Stimulated activated naive CD8-positive, alpha-beta T cell treated with anti-CD3 and anti-CD28 coated beads, Interleukin-15, Interleukin-2, amounts not matched to agents 100 ng/mL and 50 ng/mL, for 24 hours (primary cell): ENCODE measurements at regions not wholly inside any gene's neighbourhood (a gene's known extent, or its start where the extent isn't known, plus 50 kb on each side); places are given as distances from the start of the nearest gene placed in this dataset.

ENCODE experiments used
- H3K27ac Mint-ChIP-seq: one replicate; pipeline ENCODE4 v1.8.0; 2021; ENCODE audit warnings: mild to moderate bottlenecking, mixed read lengths
- H3K27me3 Mint-ChIP-seq: one replicate; pipeline ENCODE4 v1.8.0; 2021; ENCODE audit warnings: mixed read lengths
- H3K36me3 Mint-ChIP-seq: one replicate; pipeline ENCODE4 v1.8.0; 2021; ENCODE audit warnings: low read depth, mixed read lengths
- H3K4me1 Mint-ChIP-seq: one replicate; pipeline ENCODE4 v1.8.0; 2021; ENCODE audit warnings: low read depth, mixed read lengths
- H3K4me3 Mint-ChIP-seq: one replicate; pipeline ENCODE4 v1.8.0; 2021; ENCODE audit warnings: mild to moderate bottlenecking, mixed read lengths
- H3K9me3 Mint-ChIP-seq: one replicate; pipeline ENCODE4 v1.8.0; 2021; ENCODE audit warnings: mixed read lengths

DNA sequence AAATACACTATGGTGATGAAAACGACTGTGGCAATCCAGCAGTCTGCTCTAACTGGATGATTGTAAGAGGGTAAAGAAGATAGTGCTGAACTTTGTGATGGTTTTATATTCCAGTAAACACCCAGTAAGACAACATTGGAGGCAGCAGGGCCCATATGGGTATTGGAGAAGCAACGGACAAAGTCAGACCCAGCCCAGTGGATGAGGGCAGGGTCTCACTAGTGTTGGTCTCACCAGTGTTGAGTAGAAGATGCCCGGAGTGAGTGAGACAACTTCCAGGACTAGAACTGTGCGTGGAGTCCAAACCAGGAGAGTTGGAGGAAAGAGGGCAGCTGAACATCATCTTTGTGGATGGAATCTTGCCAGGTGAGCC lies 71.9 kb upstream of the CELF4 start:
- Mint-ChIP-seq H3K27me3 (no peaks in the 10 kb centered on the region), H3K4me3 (no peak overlapping the region), H3K9me3 (no peaks in the 10 kb centered on the region), H3K36me3 (no peaks in the 10 kb centered on the region), H3K27ac (no peak overlapping the region), H3K4me1 (no peaks in the 10 kb centered on the region)

DNA sequence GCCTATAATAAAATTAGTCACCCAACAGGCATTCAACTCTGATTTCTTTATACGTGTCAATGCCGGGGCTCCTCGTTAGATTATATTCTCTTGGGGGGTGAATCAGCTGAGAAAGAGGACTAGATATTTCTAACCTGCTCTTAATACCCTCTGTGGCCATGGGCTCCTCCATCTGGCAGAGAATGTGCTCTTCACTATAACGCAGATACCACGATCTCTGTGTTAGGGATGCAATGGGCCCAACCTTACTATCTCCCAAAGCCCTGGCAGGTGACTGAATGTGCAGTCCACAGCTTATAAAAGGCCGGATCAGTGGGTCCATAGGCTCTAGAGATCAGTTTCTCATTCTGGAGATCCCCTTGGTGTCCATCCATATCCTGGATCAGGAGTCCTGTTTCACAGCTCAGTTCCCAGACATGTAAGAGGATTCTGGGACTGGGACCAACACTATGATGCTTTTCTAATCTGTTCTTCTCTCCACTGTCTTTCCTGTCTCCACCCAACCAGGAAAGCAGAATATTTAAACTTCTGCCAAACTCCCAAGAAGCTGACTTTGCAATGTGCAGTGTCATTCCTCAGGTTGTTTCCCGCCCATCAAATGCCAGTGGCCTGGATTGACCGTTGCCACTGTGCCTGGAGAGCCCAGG lies 71.4 kb upstream of the CELF4 start:
- Mint-ChIP-seq H3K27ac (no peak overlapping the region), H3K9me3 (no peaks in the 10 kb centered on the region), H3K4me1 (no peaks in the 10 kb centered on the region), H3K4me3 (no peak overlapping the region), H3K36me3 (no peaks in the 10 kb centered on the region), H3K27me3 (no peaks in the 10 kb centered on the region)

DNA sequence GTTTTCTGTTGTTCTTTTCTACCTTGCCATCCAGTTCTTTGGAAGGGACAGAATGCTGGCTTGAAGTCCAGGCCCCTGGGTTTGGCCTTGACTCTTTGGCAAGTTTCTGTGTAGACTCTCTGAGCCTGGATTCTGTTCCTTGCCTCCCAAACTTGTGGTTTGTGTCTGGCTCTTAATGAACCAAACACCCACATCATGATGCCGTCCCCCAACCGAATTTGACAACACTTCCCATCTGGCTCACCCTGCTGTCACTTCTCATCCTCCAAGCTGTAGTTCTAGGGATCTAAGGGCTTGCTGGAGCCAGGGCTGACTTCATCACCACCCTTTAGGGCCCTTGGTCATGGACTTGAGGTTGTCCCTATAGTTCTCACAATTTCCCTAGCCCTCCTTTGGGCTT lies 68.9 kb upstream of the CELF4 start:
- Mint-ChIP-seq H3K36me3 (no peaks in the 10 kb centered on the region), H3K27me3 (no peaks in the 10 kb centered on the region), H3K4me3 (no peak overlapping the region), H3K4me1 (no peaks in the 10 kb centered on the region), H3K27ac (no peak overlapping the region), H3K9me3 (no peaks in the 10 kb centered on the region)

DNA sequence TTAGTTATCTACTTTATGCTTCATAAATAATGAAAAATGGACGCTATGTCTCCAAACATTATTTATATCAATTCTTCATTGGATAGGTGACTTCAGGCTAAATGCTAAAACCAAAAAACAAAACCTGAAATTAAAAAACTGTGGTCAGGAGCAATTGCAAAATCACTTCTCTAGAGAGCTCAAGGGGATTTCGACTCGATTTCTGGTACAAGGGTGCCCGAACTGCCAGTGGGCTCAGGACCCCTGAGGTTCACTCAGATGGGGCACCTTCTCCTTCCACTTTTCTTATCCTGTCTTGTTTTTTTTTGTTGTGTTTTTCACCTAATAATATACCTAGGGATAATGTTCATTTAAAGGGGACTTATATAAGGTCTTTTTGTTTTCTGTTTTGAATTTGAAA lies 65.8 kb upstream of the CELF4 start:
- Mint-ChIP-seq H3K36me3 (no peaks in the 10 kb centered on the region), H3K9me3 (no peaks in the 10 kb centered on the region), H3K4me3 (no peak overlapping the region), H3K4me1 (no peaks in the 10 kb centered on the region), H3K27me3 (no peaks in the 10 kb centered on the region), H3K27ac (no peak overlapping the region)

DNA sequence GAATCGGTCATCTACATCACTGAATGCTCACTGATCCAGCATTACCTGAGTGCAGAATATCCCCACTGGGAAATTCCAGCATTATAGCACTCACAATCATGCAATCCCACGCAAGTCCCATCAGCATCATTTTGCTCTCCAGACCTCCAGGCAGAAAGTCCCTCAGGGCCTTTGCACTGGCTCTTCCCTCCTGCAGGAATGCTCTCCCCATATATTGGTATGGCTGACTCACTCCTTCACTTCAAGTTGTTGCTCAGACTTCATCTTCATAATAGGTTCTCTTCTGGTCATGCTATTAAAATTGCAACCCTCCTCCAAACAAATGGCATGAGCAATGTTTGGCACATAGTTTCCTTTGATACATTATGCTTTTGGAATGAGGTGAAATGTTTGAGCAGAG lies 64.7 kb upstream of the CELF4 start:
- H3K4me3 Mint-ChIP-seq, result no peak overlapping the region
- no peaks in the 10 kb centered on the region for H3K27me3 Mint-ChIP-seq
- H3K4me1 Mint-ChIP-seq, result no peaks in the 10 kb centered on the region

DNA sequence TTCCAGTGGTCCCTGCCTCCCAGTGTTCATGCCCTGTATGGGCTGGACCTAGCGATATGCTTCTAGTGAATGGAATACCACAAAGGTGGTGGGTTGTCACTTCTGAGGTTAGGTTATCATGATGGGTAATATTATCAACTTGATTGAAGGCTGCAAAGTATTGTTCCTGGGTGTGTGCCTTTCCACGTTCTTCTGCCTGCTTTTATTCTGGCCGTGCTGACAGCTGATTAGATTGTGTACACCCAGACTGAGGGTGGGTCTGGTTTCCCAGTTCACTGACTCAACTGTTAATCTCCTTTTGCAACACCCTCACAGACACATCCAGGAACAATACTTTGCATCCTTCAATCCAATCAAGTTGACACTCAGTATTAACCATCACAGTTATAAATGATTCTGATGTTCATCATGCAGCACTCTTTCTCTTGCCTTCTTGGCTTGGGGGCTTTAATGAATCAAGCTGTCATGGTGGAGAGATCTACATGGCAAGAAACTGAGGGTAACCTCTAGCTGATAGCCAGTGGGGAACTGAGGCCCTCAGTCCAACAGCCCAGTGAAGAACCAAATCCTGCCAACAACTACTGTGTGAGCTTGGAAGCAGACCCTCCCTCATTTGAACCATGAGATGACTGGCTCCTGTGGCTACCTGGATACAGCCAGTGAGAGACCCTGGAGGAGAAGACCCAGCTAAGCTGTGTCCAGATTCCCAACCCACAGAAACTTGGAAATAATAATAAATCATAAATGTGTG lies 63.0 kb upstream of the CELF4 start:
- no peaks in the 10 kb centered on the region for H3K4me1 Mint-ChIP-seq
- H3K27me3 Mint-ChIP-seq, result no peaks in the 10 kb centered on the region
- no peaks in the 10 kb centered on the region for H3K9me3 Mint-ChIP-seq
- H3K27ac Mint-ChIP-seq, result no peak overlapping the region
- no peaks in the 10 kb centered on the region for H3K36me3 Mint-ChIP-seq
- no peak overlapping the region for H3K4me3 Mint-ChIP-seq

More for the DNA sequence above, 64.7 kb upstream of the CELF4 start:
- H3K36me3 Mint-ChIP-seq, result no peaks in the 10 kb centered on the region
- no peaks in the 10 kb centered on the region for H3K9me3 Mint-ChIP-seq
- no peak overlapping the region for H3K27ac Mint-ChIP-seq

DNA sequence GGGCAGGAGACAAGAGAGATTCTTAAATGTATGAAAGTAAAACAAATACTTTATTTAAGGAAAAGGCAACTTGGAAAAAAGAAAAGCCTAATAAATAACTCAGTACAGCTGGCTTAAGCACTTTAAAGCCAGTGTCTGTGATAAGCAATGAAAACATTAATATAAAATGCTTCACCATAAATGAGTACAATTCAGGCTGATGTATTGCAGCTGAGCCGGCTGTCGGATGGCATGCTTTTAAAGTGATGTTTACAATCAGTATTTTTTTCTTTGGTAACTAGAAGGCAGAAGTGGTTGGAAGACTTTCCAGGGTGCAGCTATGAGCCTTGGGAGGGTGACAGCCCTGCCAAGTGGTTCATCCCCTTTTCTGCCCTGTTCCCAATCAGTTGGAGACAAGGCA lies 58.7 kb upstream of the CELF4 start:
- Mint-ChIP-seq H3K27me3 (no peaks in the 10 kb centered on the region), H3K4me3 (no peak overlapping the region), H3K9me3 (no peaks in the 10 kb centered on the region), H3K36me3 (no peaks in the 10 kb centered on the region), H3K27ac (no peak overlapping the region), H3K4me1 (no peaks in the 10 kb centered on the region)

DNA sequence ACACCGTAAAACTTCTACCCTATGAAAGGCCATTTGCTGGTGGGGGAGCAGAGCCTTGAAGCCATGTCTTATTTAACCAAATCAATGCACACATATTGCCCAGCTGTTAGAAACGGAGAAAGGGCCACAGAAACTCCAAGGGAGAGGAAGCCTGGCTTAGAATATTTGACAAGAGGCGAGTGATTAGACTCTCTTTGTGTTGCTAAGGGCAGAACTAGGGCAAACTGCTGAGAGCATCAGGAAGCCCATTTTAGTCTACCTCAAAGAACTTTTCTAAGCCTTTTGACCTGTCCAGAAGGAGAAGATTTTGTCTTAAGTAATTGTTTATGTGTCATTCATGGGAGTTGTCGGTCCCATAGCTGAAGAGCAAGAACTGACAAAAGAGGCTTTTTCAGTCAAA lies 54.4 kb upstream of the CELF4 start:
- no peak overlapping the region for H3K4me3 Mint-ChIP-seq
- no peaks in the 10 kb centered on the region for H3K4me1 Mint-ChIP-seq
- H3K36me3 Mint-ChIP-seq, result no peaks in the 10 kb centered on the region
- no peaks in the 10 kb centered on the region for H3K9me3 Mint-ChIP-seq
- H3K27me3 Mint-ChIP-seq, result no peaks in the 10 kb centered on the region
- H3K27ac Mint-ChIP-seq, result no peak overlapping the region

DNA sequence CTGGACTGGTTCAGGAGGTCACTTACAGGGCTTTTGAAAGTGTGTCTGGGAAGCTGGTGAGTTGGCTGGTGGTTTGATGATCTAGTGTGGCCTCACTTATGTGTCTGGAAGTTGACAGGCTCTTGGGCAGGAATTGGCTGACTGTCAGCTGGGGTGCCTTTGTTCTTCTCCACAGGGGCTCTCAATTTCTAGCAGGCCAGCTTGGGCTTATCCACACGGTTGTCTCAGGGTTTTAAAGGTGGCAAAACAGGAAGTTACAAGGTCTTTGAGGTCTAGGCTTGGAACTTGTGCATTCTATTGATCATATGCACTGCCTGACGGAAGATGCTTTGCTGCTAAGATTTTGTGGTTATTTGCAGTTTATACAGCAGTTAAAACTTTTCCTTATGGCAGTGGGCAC lies 52.0 kb upstream of the CELF4 start:
- Mint-ChIP-seq H3K4me3 (no peak overlapping the region), H3K27me3 (no peaks in the 10 kb centered on the region), H3K9me3 (no peaks in the 10 kb centered on the region), H3K4me1 (no peaks in the 10 kb centered on the region), H3K27ac (no peak overlapping the region), H3K36me3 (no peaks in the 10 kb centered on the region)
